Type B pancreatic cell (in vitro differentiated cells): ENCODE measurements at regions not wholly inside any gene's neighbourhood (a gene's known extent, or its start where the extent isn't known, plus 50 kb on each side); places are given as distances from the start of the nearest gene placed in this dataset.

Experiments
- DNase-seq: peaks from one replicate; pipeline ENCODE4 v3.0.0; 2021; ENCODE audit warnings: mixed read lengths; ENCODE audit not compliant: unreplicated experiment; ENCODE audit errors: extremely low spot score
- H3K27ac Mint-ChIP-seq: 2 replicates; pipeline ENCODE4 v1.8.0; 2021; ENCODE audit warnings: mild to moderate bottlenecking, mixed read lengths
- H3K27me3 Mint-ChIP-seq: 2 replicates; pipeline ENCODE4 v1.8.0; 2021; ENCODE audit warnings: mixed read lengths
- H3K36me3 Mint-ChIP-seq: 2 replicates; pipeline ENCODE4 v1.8.0; 2021; ENCODE audit warnings: mixed read lengths
- H3K4me1 Mint-ChIP-seq: one replicate; pipeline ENCODE4 v1.8.0; 2021; ENCODE audit warnings: mixed read lengths; ENCODE audit not compliant: unreplicated experiment
- H3K4me3 Mint-ChIP-seq: 2 replicates; pipeline ENCODE4 v1.8.0; 2021; ENCODE audit warnings: mild to moderate bottlenecking, mixed read lengths
- H3K9me3 Mint-ChIP-seq: 2 replicates; pipeline ENCODE4 v1.8.0; 2021; ENCODE audit warnings: mixed read lengths
- CTCF ChIP-seq: fragments of 200-600 bp; sonication (generic); conservative IDR thresholded peaks from 2 replicates; pipeline ENCODE4 v1.5.0; 2021; ENCODE audit warnings: antibody characterized with exemption, mild to moderate bottlenecking

- Mint-ChIP-seq H3K4me3 (no peak overlapping the region), H3K27ac (no peak overlapping the region), H3K27me3 (peaks cover 5% of the 10 kb centered on the region), H3K36me3 (no peaks in the 10 kb centered on the region), H3K4me1 (peaks cover 34% of the 10 kb centered on the region), H3K9me3 (no peaks in the 10 kb centered on the region)
- DNase-seq, result no peak
- TF ChIP-seq CTCF, result no peak
Measured at GRCh38 chr4:129346036-129346435, 250.1 kb downstream of the C4orf33 start.

GRCh38 chr4:129346734-129347133 is 250.8 kb downstream of the C4orf33 start:
- H3K9me3 Mint-ChIP-seq, result no peaks in the 10 kb centered on the region

GRCh38 chr4:129350834-129351721 is 255.1 kb downstream of the C4orf33 start:
- Mint-ChIP-seq H3K9me3 (no peaks in the 10 kb centered on the region), H3K27ac (no peak overlapping the region), H3K4me1 (peaks cover 9% of the 10 kb centered on the region), H3K4me3 (no peak overlapping the region), H3K27me3 (peaks cover 8% of the 10 kb centered on the region), H3K36me3 (no peaks in the 10 kb centered on the region)
- TF ChIP-seq CTCF, result no peak
- DNase-seq, result no peak

More at GRCh38 chr4:129346734-129347133, 250.8 kb downstream of the C4orf33 start:
- TF ChIP-seq CTCF, result no peak
- no peak overlapping the region for H3K27ac Mint-ChIP-seq
- no peak overlapping the region for H3K4me3 Mint-ChIP-seq
- no peak for DNase-seq
- peaks cover 34% of the 10 kb centered on the region for H3K4me1 Mint-ChIP-seq
- peaks cover 2% of the 10 kb centered on the region for H3K27me3 Mint-ChIP-seq
- no peaks in the 10 kb centered on the region for H3K36me3 Mint-ChIP-seq

GRCh38 chr4:129352480-129352879 is 256.5 kb downstream of the C4orf33 start:
- H3K27me3 Mint-ChIP-seq, result peaks cover 5% of the 10 kb centered on the region
- no peak for TF ChIP-seq CTCF
- no peaks in the 10 kb centered on the region for H3K9me3 Mint-ChIP-seq
- no peaks in the 10 kb centered on the region for H3K36me3 Mint-ChIP-seq
- no peak overlapping the region for H3K4me3 Mint-ChIP-seq
- H3K4me1 Mint-ChIP-seq, result no peaks in the 10 kb centered on the region
- H3K27ac Mint-ChIP-seq, result no peak overlapping the region
- no peak for DNase-seq

GRCh38 chr4:129353490-129353889 is 257.5 kb downstream of the C4orf33 start:
- TF ChIP-seq CTCF, result no peak
- H3K27ac Mint-ChIP-seq, result no peak overlapping the region
- H3K9me3 Mint-ChIP-seq, result no peaks in the 10 kb centered on the region
- H3K4me3 Mint-ChIP-seq, result no peak overlapping the region
- peaks cover 5% of the 10 kb centered on the region for H3K27me3 Mint-ChIP-seq
- H3K4me1 Mint-ChIP-seq, result no peaks in the 10 kb centered on the region
- no peak for DNase-seq
- H3K36me3 Mint-ChIP-seq, result no peaks in the 10 kb centered on the region
